ENCODE measurements at regions not wholly inside any gene's neighbourhood (a gene's known extent, or its start where the extent isn't known, plus 50 kb on each side); places are given as distances from the start of the nearest gene placed in this dataset.

- no peak for DNase-seq
- TF ChIP-seq EP300 (IDR thresholded peaks at IDR 0.05) (no peak), POLR2AphosphoS5 (IDR thresholded peaks at IDR 0.05) (no peak), POLR2A (IDR thresholded peaks at IDR 0.05) (no peak), CTCF (IDR thresholded peaks at IDR 0.05) (no peak)
- Histone ChIP-seq H3K27ac (no peak overlapping the region), H3K4me3 (no peak overlapping the region), H3K4me1 (no peaks in the 10 kb centered on the region), H3K36me3 (no peaks in the 10 kb centered on the region), H3K9me3 (no peaks in the 10 kb centered on the region), H3K27me3 (no peaks in the 10 kb centered on the region)
- 78 to 90% methylated on average over 6 of the region's 6 CpGs for whole genome bisulfite sequencing, 2 donors
- no peak for ATAC-seq (ENCODE audit: low FRiP score in 2 of 2)
Measured at GRCh38 chr4:27308379-27308778, 447.7 kb downstream of the STIM2 start.

- DNase-seq: no peak
- Histone ChIP-seq H3K27ac (no peak overlapping the region), H3K36me3 (no peaks in the 10 kb centered on the region), H3K4me3 (no peak overlapping the region), H3K9me3 (no peaks in the 10 kb centered on the region), H3K4me1 (no peaks in the 10 kb centered on the region), H3K27me3 (no peaks in the 10 kb centered on the region)
- no peak for ATAC-seq (ENCODE audit: low FRiP score in 2 of 2)
- no peak for TF ChIP-seq EP300 (IDR thresholded peaks at IDR 0.05)
- TF ChIP-seq CTCF (IDR thresholded peaks at IDR 0.05): no peak
- TF ChIP-seq POLR2A (IDR thresholded peaks at IDR 0.05): no peak
- no peak for TF ChIP-seq POLR2AphosphoS5 (IDR thresholded peaks at IDR 0.05)
Measured at GRCh38 chr4:27315625-27316024, 455.0 kb downstream of the STIM2 start.

DNA sequence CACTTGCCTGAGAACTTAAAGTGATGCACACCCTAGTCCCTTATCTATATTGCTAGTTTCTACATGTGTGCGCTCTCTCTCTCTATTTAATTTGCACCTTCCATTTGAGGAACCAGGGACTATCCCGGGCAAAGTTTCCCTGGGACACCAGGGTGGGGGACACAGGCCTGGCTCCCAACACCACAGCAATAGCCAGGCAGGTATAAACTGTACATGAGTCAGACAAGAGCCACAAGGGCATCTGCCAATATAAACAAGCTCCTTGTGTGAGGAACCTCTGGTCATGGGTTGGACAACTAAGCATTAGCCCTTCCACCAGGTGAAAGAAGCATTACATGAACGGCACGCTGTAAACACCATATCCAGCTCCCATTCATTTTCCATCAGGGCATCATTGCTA, 455.5 kb downstream of the STIM2 start:
- TF ChIP-seq POLR2A (IDR thresholded peaks at IDR 0.05) (no peak), EP300 (IDR thresholded peaks at IDR 0.05) (no peak), CTCF (IDR thresholded peaks at IDR 0.05) (no peak), POLR2AphosphoS5 (IDR thresholded peaks at IDR 0.05) (no peak)
- DNase-seq (no peak), ATAC-seq (ENCODE audit: low FRiP score in 2 of 2) (no peak)
- no peak overlapping the region for H3K4me3 ChIP-seq
- WGBS, 2 donors: 69 to 82% methylated on average over 4 of the region's 4 CpGs
- no peak overlapping the region for H3K27ac ChIP-seq
- no peaks in the 10 kb centered on the region for H3K36me3 ChIP-seq
- no peaks in the 10 kb centered on the region for H3K9me3 ChIP-seq
- H3K27me3 ChIP-seq: no peaks in the 10 kb centered on the region
- no peaks in the 10 kb centered on the region for H3K4me1 ChIP-seq

- peak in 1 of 2 donors; percentile 56 for ATAC-seq (ENCODE audit: low FRiP score in 2 of 2)
- no peak for DNase-seq
Measured at GRCh38 chr4:27318740-27319139, 458.1 kb downstream of the STIM2 start.

More at GRCh38 chr4:27318740-27319139, 458.1 kb downstream of the STIM2 start:
- H3K4me1 ChIP-seq: no peaks in the 10 kb centered on the region
- H3K27me3 ChIP-seq: no peaks in the 10 kb centered on the region
- no peaks in the 10 kb centered on the region for H3K36me3 ChIP-seq
- H3K9me3 ChIP-seq: no peaks in the 10 kb centered on the region
- no peak overlapping the region for H3K27ac ChIP-seq
- no peak overlapping the region for H3K4me3 ChIP-seq
- 11 to 22% methylated on average over 6 of the region's 6 CpGs for WGBS, 2 donors
- peak in 3 of 6 experiments; percentile 10 to 22 (median 22) for TF ChIP-seq CTCF (IDR thresholded peaks at IDR 0.05)
- no peak for TF ChIP-seq EP300 (IDR thresholded peaks at IDR 0.05)
- TF ChIP-seq POLR2A (IDR thresholded peaks at IDR 0.05): no peak
- TF ChIP-seq POLR2AphosphoS5 (IDR thresholded peaks at IDR 0.05): no peak
